Hindlimb muscle (tissue), 1 donor: ENCODE measurements at regions not wholly inside any gene's neighbourhood (a gene's known extent, or its start where the extent isn't known, plus 50 kb on each side); places are given as distances from the start of the nearest gene placed in this dataset.
A peak's percentile ranks its signal among the peaks of the same experiment; 100 is the strongest.
"Not testable (repeated sequence)": the region's sequence is repeated elsewhere in the genome, so short reads cannot be mapped to it uniquely, and the experiment has no call there.

Source experiments
- DNase-seq: peaks from one replicate; pipeline ENCODE4 v3.0.0-alpha.2; 2013

- DNase-seq: not testable (repeated sequence)
Observed at GRCh38 chr10:11403646-11404045, 207.8 kb downstream of the USP6NL start.

GRCh38 chr10:11403116-11403515, 208.3 kb downstream of the USP6NL start:
- no peak for DNase-seq

- DNase-seq: no peak
Observed at GRCh38 chr10:11402392-11402791, 209.1 kb downstream of the USP6NL start.

GRCh38 chr10:11401264-11402235, 209.9 kb downstream of the USP6NL start:
- DNase-seq: no peak

- peak; percentile 82 for DNase-seq
Observed at GRCh38 chr10:11397980-11398580, 213.4 kb downstream of the USP6NL start.

- DNase-seq: peak; percentile 70
Observed at GRCh38 chr10:11397077-11397965, 214.1 kb downstream of the USP6NL start.

GRCh38 chr10:11396311-11396955, 215.0 kb downstream of the USP6NL start:
- DNase-seq: no peak

- DNase-seq: no peak
Observed at GRCh38 chr10:11395581-11396310, 215.7 kb downstream of the USP6NL start.

GRCh38 chr10:11395161-11395560, 216.3 kb downstream of the USP6NL start:
- no peak for DNase-seq

GRCh38 chr10:11393858-11394257, 217.6 kb downstream of the USP6NL start:
- DNase-seq: no peak

GRCh38 chr10:11392776-11393175, 218.7 kb downstream of the USP6NL start:
- DNase-seq: no peak

- DNase-seq: no peak
Observed at GRCh38 chr10:11388996-11389395, 222.5 kb downstream of the USP6NL start.

- DNase-seq: no peak
Observed at GRCh38 chr10:11387551-11388222, 223.8 kb downstream of the USP6NL start.

- DNase-seq: no peak
Observed at GRCh38 chr10:11387044-11387443, 224.4 kb downstream of the USP6NL start.
